HFFc6 (cell line): ENCODE measurements at regions not wholly inside any gene's neighbourhood (a gene's known extent, or its start where the extent isn't known, plus 50 kb on each side); places are given as distances from the start of the nearest gene placed in this dataset.
A peak's percentile ranks its signal among the peaks of the same experiment; 100 is the strongest.

ENCODE experiments used
- DNase-seq: peaks from one replicate; pipeline ENCODE4 v3.0.0-alpha.2; 2018
- H3K27ac Mint-ChIP-seq: 2 replicates; pipeline ENCODE4 v1.8.0; 2020; ENCODE audit warnings: mild to moderate bottlenecking, mixed read lengths
- H3K27me3 Mint-ChIP-seq: 2 replicates; pipeline ENCODE4 v1.8.0; 2021; ENCODE audit warnings: mild to moderate bottlenecking, moderate library complexity, mixed read lengths; ENCODE audit not compliant: insufficient read depth
- H3K36me3 Mint-ChIP-seq: 2 replicates; pipeline ENCODE4 v1.8.0; 2021; ENCODE audit warnings: low read depth, mixed read lengths
- H3K4me1 Mint-ChIP-seq: 2 replicates; pipeline ENCODE4 v1.8.0; 2020; ENCODE audit warnings: low read depth, mixed read lengths
- H3K4me3 Mint-ChIP-seq: 2 replicates; pipeline ENCODE4 v1.8.0; 2020; ENCODE audit warnings: mild to moderate bottlenecking, moderate library complexity, mixed read lengths
- H3K9me3 Mint-ChIP-seq: 2 replicates; pipeline ENCODE4 v1.8.0; 2020; ENCODE audit warnings: mild to moderate bottlenecking, mixed read lengths
- TF ChIP-seq, protein P1 (sequence below): fragments of 200-600 bp; sonication (generic); IDR thresholded peaks from 2 replicates; pipeline ENCODE4 v1.5.0; 2021; ENCODE audit warnings: antibody characterized with exemption, mild to moderate bottlenecking

DNA sequence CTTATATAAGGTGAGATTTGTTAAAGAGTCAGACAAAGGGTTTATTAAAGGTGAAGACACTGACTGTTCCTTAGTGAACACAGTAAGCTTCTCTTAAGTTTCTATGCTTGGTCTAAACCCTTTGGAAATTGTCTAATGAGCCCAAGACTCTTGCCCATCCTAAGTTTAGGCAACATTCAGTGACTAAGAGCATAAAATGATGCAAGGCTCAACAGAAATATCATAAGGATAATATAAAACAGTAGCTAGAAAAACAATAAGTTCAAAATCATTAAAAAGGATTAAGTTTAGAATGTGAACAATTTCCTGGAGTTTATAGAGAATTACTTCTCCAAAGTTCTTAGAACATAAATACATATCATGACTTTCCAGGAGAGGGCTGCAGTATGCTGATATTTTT is 108.9 kb upstream of the PDC start:
- TF ChIP-seq, protein P1, sequence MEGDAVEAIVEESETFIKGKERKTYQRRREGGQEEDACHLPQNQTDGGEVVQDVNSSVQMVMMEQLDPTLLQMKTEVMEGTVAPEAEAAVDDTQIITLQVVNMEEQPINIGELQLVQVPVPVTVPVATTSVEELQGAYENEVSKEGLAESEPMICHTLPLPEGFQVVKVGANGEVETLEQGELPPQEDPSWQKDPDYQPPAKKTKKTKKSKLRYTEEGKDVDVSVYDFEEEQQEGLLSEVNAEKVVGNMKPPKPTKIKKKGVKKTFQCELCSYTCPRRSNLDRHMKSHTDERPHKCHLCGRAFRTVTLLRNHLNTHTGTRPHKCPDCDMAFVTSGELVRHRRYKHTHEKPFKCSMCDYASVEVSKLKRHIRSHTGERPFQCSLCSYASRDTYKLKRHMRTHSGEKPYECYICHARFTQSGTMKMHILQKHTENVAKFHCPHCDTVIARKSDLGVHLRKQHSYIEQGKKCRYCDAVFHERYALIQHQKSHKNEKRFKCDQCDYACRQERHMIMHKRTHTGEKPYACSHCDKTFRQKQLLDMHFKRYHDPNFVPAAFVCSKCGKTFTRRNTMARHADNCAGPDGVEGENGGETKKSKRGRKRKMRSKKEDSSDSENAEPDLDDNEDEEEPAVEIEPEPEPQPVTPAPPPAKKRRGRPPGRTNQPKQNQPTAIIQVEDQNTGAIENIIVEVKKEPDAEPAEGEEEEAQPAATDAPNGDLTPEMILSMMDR = no peak
- DNase-seq = peak; percentile 26
- peaks cover 84% of the 10 kb centered on the region for H3K4me1 Mint-ChIP-seq
- H3K9me3 Mint-ChIP-seq = no peaks in the 10 kb centered on the region
- H3K4me3 Mint-ChIP-seq = no peak overlapping the region
- H3K27me3 Mint-ChIP-seq = no peaks in the 10 kb centered on the region
- 0 out of 2 replicates have a peak, but pooled peaks cover 4% of the 10 kb centered on the region for H3K36me3 Mint-ChIP-seq
- no peak overlapping the region for H3K27ac Mint-ChIP-seq

DNA sequence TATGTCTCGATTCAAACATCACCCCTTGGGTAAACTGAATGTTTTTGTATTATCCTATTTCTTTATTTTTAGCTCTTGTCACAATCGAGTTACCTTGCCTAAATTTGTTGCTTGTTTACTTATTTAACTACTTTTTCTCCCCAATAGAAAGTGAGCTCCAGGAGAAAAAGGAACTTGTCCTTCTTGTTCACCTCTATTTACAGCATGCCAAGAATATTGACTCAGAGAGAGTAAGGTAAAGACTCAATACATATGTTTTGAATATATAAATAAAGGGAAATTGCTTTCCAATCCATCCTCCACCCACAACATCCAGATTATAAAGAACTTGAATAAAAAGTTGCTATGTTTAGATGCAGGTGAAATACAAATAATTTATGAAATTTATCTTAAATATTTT is 107.3 kb upstream of the PDC start:
- Mint-ChIP-seq H3K27me3 (no peaks in the 10 kb centered on the region), H3K36me3 (0 out of 2 replicates have a peak, but pooled peaks cover 4% of the 10 kb centered on the region), H3K9me3 (no peaks in the 10 kb centered on the region), H3K4me1 (peaks cover 78% of the 10 kb centered on the region), H3K4me3 (no peak overlapping the region), H3K27ac (peak overlapping the region; percentile 42; the same call in 1 of the 2 replicates)
- no peak for DNase-seq
- TF ChIP-seq, protein P1 = no peak

GRCh38 chr1:186566140-186566855 is 105.4 kb upstream of the PDC start:
- Mint-ChIP-seq H3K9me3 (no peaks in the 10 kb centered on the region), H3K4me1 (peaks cover 67% of the 10 kb centered on the region), H3K36me3 (no peaks in the 10 kb centered on the region), H3K27ac (peak overlapping the region; percentile 81), H3K4me3 (peak overlapping the region; percentile 18; the same call in 1 of the 2 replicates), H3K27me3 (no peaks in the 10 kb centered on the region)
- DNase-seq = peak; percentile 62
- TF ChIP-seq, protein P1 = no peak

DNA sequence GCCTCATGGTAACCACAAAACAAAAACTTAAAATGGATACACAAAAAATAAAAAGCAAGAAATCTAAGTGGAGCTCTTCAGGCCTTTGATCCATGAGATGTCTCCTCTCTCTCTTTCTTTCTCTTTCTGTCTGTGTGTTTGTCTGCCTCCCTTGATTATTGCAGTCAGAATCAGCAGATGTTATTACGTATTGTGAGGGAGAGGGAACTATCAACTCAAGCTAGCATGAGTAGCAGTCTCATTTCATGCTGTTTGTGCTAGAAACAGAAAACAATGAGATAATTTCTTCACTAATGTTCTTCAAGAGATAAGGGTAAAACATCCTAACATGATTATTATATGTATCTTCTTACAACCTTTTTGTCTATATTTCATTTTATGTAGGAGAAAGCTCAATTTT is 103.7 kb upstream of the PDC start:
- DNase-seq = no peak
- Mint-ChIP-seq H3K9me3 (no peaks in the 10 kb centered on the region), H3K27ac (peak overlapping the region; percentile 60), H3K4me1 (peaks cover 54% of the 10 kb centered on the region), H3K36me3 (no peaks in the 10 kb centered on the region), H3K27me3 (no peaks in the 10 kb centered on the region), H3K4me3 (no peak overlapping the region)
- TF ChIP-seq, protein P1 = no peak

- no peaks in the 10 kb centered on the region for H3K9me3 Mint-ChIP-seq
- no peaks in the 10 kb centered on the region for H3K27me3 Mint-ChIP-seq
- peaks cover 30% of the 10 kb centered on the region for H3K4me1 Mint-ChIP-seq
- TF ChIP-seq, protein P1 = no peak
- DNase-seq = peak; percentile 85
- H3K4me3 Mint-ChIP-seq = peak overlapping the region; percentile 81
- H3K36me3 Mint-ChIP-seq = no peaks in the 10 kb centered on the region
- H3K27ac Mint-ChIP-seq = no peak overlapping the region; the same call in none of the 2 replicates
These were observed 98.7 kb upstream of the PDC start for GRCh38 chr1:186559601-186560116.
